NCI-H1694 treated with DMSO at 0.1 percent for 48 hours (cell line): ENCODE measurements at regions not wholly inside any gene's neighbourhood (a gene's known extent, or its start where the extent isn't known, plus 50 kb on each side); places are given as distances from the start of the nearest gene placed in this dataset.

ENCODE experiments used
- DNase-seq: peaks from one replicate; lab custom pipeline; 2025; lab: John Stamatoyannopoulos, UW

- DNase-seq: no peak
Measured at GRCh38 chr21:40985370-40985769, 138.4 kb upstream of the DSCAM start.

- DNase-seq: no peak
Measured at GRCh38 chr21:40990366-40990765, 143.4 kb upstream of the DSCAM start.

- no peak for DNase-seq
Measured at GRCh38 chr21:40997831-40998230, 150.9 kb upstream of the DSCAM start.

- no peak for DNase-seq
Measured at GRCh38 chr21:41000838-41001237, 153.9 kb upstream of the DSCAM start.

GRCh38 chr21:41006636-41007035, 159.7 kb upstream of the DSCAM start:
- DNase-seq: no peak

GRCh38 chr21:41008351-41008750, 159.6 kb upstream of the BACE2 start:
- DNase-seq: no peak

GRCh38 chr21:41008974-41009373, 159.0 kb upstream of the BACE2 start:
- DNase-seq: no peak

- no peak for DNase-seq
Measured at GRCh38 chr21:41009398-41010100, 158.4 kb upstream of the BACE2 start.

- no peak for DNase-seq
Measured at GRCh38 chr21:41010101-41010435, 157.9 kb upstream of the BACE2 start.

- no peak for DNase-seq
Measured at GRCh38 chr21:41011098-41011731, 156.7 kb upstream of the BACE2 start.

GRCh38 chr21:41011951-41012366, 156.0 kb upstream of the BACE2 start:
- DNase-seq: no peak

GRCh38 chr21:41012425-41012824, 155.5 kb upstream of the BACE2 start:
- DNase-seq: no peak

- no peak for DNase-seq
Measured at GRCh38 chr21:41016472-41016871, 151.5 kb upstream of the BACE2 start.

GRCh38 chr21:41018431-41018830, 149.5 kb upstream of the BACE2 start:
- DNase-seq: no peak

GRCh38 chr21:41023936-41024335, 144.0 kb upstream of the BACE2 start:
- DNase-seq: no peak

GRCh38 chr21:41024341-41024740, 143.6 kb upstream of the BACE2 start:
- no peak for DNase-seq

GRCh38 chr21:41024746-41025254, 143.2 kb upstream of the BACE2 start:
- no peak for DNase-seq

- no peak for DNase-seq
Measured at GRCh38 chr21:41029571-41029970, 138.4 kb upstream of the BACE2 start.

GRCh38 chr21:41031701-41032220, 136.2 kb upstream of the BACE2 start:
- DNase-seq: no peak

- no peak for DNase-seq
Measured at GRCh38 chr21:41032541-41032940, 135.4 kb upstream of the BACE2 start.

GRCh38 chr21:41037212-41037611, 130.7 kb upstream of the BACE2 start:
- DNase-seq: no peak

GRCh38 chr21:41037936-41038335, 130.0 kb upstream of the BACE2 start:
- DNase-seq: no peak

- DNase-seq: no peak
Measured at GRCh38 chr21:41043014-41043413, 124.9 kb upstream of the BACE2 start.
